GM18868 (cell line): ENCODE measurements at regions not wholly inside any gene's neighbourhood (a gene's known extent, or its start where the extent isn't known, plus 50 kb on each side); places are given as distances from the start of the nearest gene placed in this dataset.
"Not testable (repeated sequence)": the region's sequence is repeated elsewhere in the genome, so short reads cannot be mapped to it uniquely, and the experiment has no call there.

Experiments used
- ATAC-seq: cut with Tn5 transposase; IDR thresholded peaks from one replicate; pipeline ENCODE4 v1.9.1; 2021; ENCODE audit warnings: mild to moderate bottlenecking, moderate library complexity; ENCODE audit not compliant: unreplicated experiment

GRCh38 chr16:16613212-16613611 is 234.3 kb downstream of the NPIPA7 start:
- not testable (repeated sequence) for ATAC-seq

- not testable (repeated sequence) for ATAC-seq
Measured at GRCh38 chr16:16614484-16614883, 235.5 kb downstream of the NPIPA7 start.

GRCh38 chr16:16618963-16619465 is 240.1 kb downstream of the NPIPA7 start:
- ATAC-seq: not testable (repeated sequence)

GRCh38 chr16:16624367-16624766 is 245.4 kb downstream of the NPIPA7 start:
- ATAC-seq: not testable (repeated sequence)

GRCh38 chr16:16625140-16625539 is 246.2 kb downstream of the NPIPA7 start:
- not testable (repeated sequence) for ATAC-seq

- not testable (repeated sequence) for ATAC-seq
Measured at GRCh38 chr16:16627865-16628264, 248.9 kb downstream of the NPIPA7 start.

- ATAC-seq: not testable (repeated sequence)
Measured at GRCh38 chr16:16638231-16638630, 259.3 kb downstream of the NPIPA7 start.

GRCh38 chr16:16638714-16639113 is 259.8 kb downstream of the NPIPA7 start:
- ATAC-seq: not testable (repeated sequence)

- ATAC-seq: not testable (repeated sequence)
Measured at GRCh38 chr16:16643828-16644227, 264.9 kb downstream of the NPIPA7 start.

- not testable (repeated sequence) for ATAC-seq
Measured at GRCh38 chr16:16648002-16648401, 269.1 kb downstream of the NPIPA7 start.

GRCh38 chr16:16672180-16672812 is 293.4 kb downstream of the NPIPA7 start:
- not testable (repeated sequence) for ATAC-seq

- not testable (repeated sequence) for ATAC-seq
Measured at GRCh38 chr16:16674820-16675219, 295.9 kb downstream of the NPIPA7 start.

GRCh38 chr16:16721849-16722248 is 342.9 kb downstream of the NPIPA7 start:
- ATAC-seq: not testable (repeated sequence)

GRCh38 chr16:16722666-16723065 is 343.7 kb downstream of the NPIPA7 start:
- not testable (repeated sequence) for ATAC-seq

- not testable (repeated sequence) for ATAC-seq
Measured at GRCh38 chr16:16723819-16724519, 345.0 kb downstream of the NPIPA7 start.

GRCh38 chr16:16727048-16727447 is 348.1 kb downstream of the NPIPA7 start:
- not testable (repeated sequence) for ATAC-seq

- not testable (repeated sequence) for ATAC-seq
Measured at GRCh38 chr16:16742573-16742972, 363.6 kb downstream of the NPIPA7 start.

GRCh38 chr16:16754992-16755667 is 376.2 kb downstream of the NPIPA7 start:
- not testable (repeated sequence) for ATAC-seq

- no peak for ATAC-seq
Measured at GRCh38 chr16:16763449-16763848, 384.5 kb downstream of the NPIPA7 start.

GRCh38 chr16:16770717-16771116 is 391.8 kb downstream of the NPIPA7 start:
- ATAC-seq: not testable (repeated sequence)

- no peak for ATAC-seq
Measured at GRCh38 chr16:16774389-16774788, 395.4 kb downstream of the NPIPA7 start.
